Omental fat pad (tissue), 3 donors: ENCODE measurements at regions not wholly inside any gene's neighbourhood (a gene's known extent, or its start where the extent isn't known, plus 50 kb on each side); places are given as distances from the start of the nearest gene placed in this dataset.

Experiments used
- ATAC-seq: fragments of 150-250 bp; one replicate; pipeline ENCODE4 v1.9.1; 2016; ENCODE audit warnings: mild to moderate bottlenecking, moderate library complexity; ENCODE audit not compliant: low FRiP score
- DNase-seq: peaks from one replicate; pipeline ENCODE4 v3.0.0-alpha.2; 2019; ENCODE audit warnings: low spot score
- CTCF ChIP-seq, 3 donors: fragments of 450-650 bp; IDR thresholded peaks; one replicate each; pipeline ENCODE4 v1.5.1; 2016 to 2017; ENCODE audit warnings: antibody characterized with exemption in 3 of 3, mild to moderate bottlenecking in 3 of 3, moderate library complexity in 2 of 3

- TF ChIP-seq CTCF (IDR thresholded peaks at IDR 0.05) = no peak
- DNase-seq = no peak
- no peak for ATAC-seq
Measured at GRCh38 chr20:53878262-53879047, 191.9 kb downstream of the BCAS1 start.

DNA sequence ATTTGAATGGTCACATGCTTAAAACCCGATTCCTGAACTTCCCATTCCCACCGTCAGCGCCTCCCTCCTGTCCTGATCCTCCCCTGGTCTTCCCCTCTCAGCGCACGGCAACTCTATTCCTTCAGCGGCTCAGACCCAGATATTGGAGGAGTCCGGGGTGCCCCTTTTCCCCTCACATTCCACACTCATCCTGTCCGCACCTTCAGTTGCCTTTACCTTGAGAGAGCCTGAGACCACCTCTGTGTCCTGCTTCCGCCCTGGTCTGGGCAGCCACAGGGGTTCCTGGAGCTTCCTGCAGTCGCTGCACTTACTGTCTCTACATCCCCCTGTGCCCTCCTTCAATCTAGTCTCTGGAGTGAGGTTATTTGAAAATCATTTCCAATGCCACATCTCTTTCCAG lies 193.4 kb downstream of the BCAS1 start:
- no peak for DNase-seq
- TF ChIP-seq CTCF (IDR thresholded peaks at IDR 0.05) = no peak
- no peak for ATAC-seq

GRCh38 chr20:53876470-53876869 lies 193.9 kb downstream of the BCAS1 start:
- DNase-seq (no peak), ATAC-seq (no peak)
- TF ChIP-seq CTCF (IDR thresholded peaks at IDR 0.05) = no peak

GRCh38 chr20:53875452-53875851 lies 194.9 kb downstream of the BCAS1 start:
- TF ChIP-seq CTCF (IDR thresholded peaks at IDR 0.05) = no peak
- DNase-seq (no peak), ATAC-seq (no peak)

DNA sequence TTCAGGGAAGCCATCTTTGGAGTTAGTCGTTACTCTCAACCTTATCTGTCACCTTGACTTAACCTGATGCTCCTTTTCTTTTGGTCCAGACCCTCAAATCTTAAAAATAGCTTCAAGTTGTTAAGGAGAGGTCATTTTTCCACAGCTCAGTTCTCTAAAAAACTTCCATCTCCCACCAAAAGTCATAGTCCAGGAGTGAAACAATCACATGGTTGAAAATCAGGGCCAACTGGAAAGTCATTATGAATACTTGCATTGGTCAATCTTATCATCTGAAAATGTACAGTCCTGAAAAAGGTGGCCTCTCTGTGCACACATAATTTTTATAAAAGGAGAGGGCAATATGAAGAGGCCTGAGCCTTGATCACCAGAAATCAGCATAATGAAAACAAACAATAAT lies 195.7 kb downstream of the BCAS1 start:
- no peak for DNase-seq
- no peak for TF ChIP-seq CTCF (IDR thresholded peaks at IDR 0.05)
- ATAC-seq = no peak

- ATAC-seq = no peak
- TF ChIP-seq CTCF (IDR thresholded peaks at IDR 0.05) = no peak
- no peak for DNase-seq
Measured at GRCh38 chr20:53874104-53874503, 196.3 kb downstream of the BCAS1 start.

- no peak for TF ChIP-seq CTCF (IDR thresholded peaks at IDR 0.05)
- DNase-seq = no peak
- no peak for ATAC-seq
Measured at GRCh38 chr20:53873230-53873604, 197.2 kb downstream of the BCAS1 start.
